Mononuclear cell (primary cell): ENCODE measurements at regions not wholly inside any gene's neighbourhood (a gene's known extent, or its start where the extent isn't known, plus 50 kb on each side); places are given as distances from the start of the nearest gene placed in this dataset.

Experiments
- H3K27me3 ChIP-seq: 2 replicates; pipeline ENCODE4 v1.6.0; 2011; ENCODE audit warnings: low read length, control low read depth; ENCODE audit not compliant: insufficient read depth
- H3K4me1 ChIP-seq: 2 replicates; pipeline ENCODE4 v1.5.1; 2011; ENCODE audit warnings: mild to moderate bottlenecking, low read length, control low read depth; ENCODE audit not compliant: insufficient read depth
- H3K4me3 ChIP-seq: 2 replicates; pipeline ENCODE4 v1.5.1; 2011; ENCODE audit warnings: mild to moderate bottlenecking, low read length, moderate library complexity
- H3K9me3 ChIP-seq: 2 replicates; pipeline ENCODE4 v1.5.1; 2011; ENCODE audit warnings: low read depth, mild to moderate bottlenecking, control low read depth, low read length

DNA sequence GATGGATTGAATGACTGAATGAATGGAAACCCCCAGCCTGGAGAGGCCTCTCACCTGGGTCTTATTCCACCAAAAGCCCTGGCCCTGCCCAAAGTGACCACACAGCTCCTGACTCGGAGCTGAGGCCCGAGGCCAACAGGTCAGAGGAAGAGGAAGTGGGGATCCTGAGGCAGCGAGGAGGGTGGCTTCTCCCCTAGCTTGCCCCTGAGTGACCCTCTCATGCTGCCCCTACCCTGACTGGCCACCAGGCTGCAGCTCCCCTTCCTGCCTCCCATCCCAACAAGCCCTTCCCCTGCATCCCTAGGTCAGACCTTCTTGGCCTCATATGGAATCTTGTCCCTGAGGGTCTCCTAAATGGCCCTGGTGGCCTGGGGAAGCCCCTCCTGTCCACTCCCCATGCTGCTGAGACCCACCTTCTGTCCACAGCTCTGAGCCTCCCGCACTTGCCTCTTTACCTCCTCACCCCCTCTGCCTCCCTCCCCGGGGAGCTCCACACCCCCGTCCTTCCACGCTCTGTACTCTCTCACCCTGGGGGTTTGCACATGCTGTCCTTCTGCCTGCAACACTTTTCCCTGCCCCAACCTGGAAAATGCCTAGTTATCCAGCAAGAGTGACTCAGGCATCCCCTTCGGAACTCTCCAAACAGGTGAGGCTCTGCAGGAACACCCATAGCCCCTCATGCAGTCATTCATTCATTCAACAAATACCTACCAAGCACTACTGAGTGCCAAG, 134.8 kb upstream of the HDAC4 start:
- Histone ChIP-seq H3K9me3 (no peaks in the 10 kb centered on the region), H3K4me1 (no peaks in the 10 kb centered on the region), H3K4me3 (no peak overlapping the region), H3K27me3 (no peaks in the 10 kb centered on the region)

- H3K9me3 ChIP-seq: no peaks in the 10 kb centered on the region
- no peak overlapping the region for H3K4me3 ChIP-seq
- H3K27me3 ChIP-seq: no peaks in the 10 kb centered on the region
- no peaks in the 10 kb centered on the region for H3K4me1 ChIP-seq
Observed at GRCh38 chr2:239534581-239535412, 134.0 kb upstream of the HDAC4 start.

GRCh38 chr2:239533569-239534316, 132.9 kb upstream of the HDAC4 start:
- H3K4me1 ChIP-seq: no peaks in the 10 kb centered on the region
- no peaks in the 10 kb centered on the region for H3K27me3 ChIP-seq
- no peaks in the 10 kb centered on the region for H3K9me3 ChIP-seq
- H3K4me3 ChIP-seq: no peak overlapping the region

DNA sequence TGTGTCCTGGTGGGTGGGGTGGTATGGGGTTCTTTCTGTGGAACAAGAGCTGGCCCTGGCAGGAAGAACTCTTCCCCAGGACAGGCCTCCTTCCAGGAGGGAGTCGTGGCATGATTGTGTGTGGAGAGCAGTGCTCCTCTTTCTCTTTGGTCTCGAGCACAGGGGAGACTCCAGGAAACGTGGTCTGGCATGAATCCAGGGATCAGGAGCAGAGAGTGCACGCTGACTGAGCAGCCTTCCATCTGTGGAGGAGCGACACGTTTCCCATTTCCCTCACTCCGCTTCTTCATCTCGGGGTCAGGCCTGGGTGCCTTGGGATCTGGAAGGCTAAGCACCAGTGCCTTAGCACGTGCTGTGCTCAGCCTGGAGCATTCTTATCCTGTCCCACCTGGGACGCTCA, 132.0 kb upstream of the HDAC4 start:
- Histone ChIP-seq H3K27me3 (no peaks in the 10 kb centered on the region), H3K9me3 (no peaks in the 10 kb centered on the region), H3K4me3 (no peak overlapping the region), H3K4me1 (no peaks in the 10 kb centered on the region)

DNA sequence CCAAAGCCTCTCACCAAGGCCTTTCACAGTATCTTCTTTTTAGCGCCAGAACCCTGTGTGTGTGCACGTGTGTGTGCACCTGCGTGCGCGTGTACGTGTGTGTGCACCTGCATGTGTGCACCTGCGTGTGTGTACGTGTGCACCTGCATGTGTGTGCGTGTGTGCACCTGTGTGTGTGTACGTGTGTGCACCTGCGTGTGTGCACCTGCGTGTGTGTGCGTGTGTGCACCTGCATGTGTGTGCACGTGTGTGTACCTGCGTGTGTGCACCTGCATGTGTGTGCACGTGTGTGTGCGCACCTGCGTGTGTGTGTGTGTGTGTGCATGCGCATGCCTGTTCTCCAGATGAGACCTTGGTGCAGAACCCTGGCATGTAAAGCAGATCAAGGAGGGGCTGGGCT, 131.4 kb upstream of the HDAC4 start:
- no peaks in the 10 kb centered on the region for H3K4me1 ChIP-seq
- no peaks in the 10 kb centered on the region for H3K27me3 ChIP-seq
- no peak overlapping the region for H3K4me3 ChIP-seq
- H3K9me3 ChIP-seq: no peaks in the 10 kb centered on the region

DNA sequence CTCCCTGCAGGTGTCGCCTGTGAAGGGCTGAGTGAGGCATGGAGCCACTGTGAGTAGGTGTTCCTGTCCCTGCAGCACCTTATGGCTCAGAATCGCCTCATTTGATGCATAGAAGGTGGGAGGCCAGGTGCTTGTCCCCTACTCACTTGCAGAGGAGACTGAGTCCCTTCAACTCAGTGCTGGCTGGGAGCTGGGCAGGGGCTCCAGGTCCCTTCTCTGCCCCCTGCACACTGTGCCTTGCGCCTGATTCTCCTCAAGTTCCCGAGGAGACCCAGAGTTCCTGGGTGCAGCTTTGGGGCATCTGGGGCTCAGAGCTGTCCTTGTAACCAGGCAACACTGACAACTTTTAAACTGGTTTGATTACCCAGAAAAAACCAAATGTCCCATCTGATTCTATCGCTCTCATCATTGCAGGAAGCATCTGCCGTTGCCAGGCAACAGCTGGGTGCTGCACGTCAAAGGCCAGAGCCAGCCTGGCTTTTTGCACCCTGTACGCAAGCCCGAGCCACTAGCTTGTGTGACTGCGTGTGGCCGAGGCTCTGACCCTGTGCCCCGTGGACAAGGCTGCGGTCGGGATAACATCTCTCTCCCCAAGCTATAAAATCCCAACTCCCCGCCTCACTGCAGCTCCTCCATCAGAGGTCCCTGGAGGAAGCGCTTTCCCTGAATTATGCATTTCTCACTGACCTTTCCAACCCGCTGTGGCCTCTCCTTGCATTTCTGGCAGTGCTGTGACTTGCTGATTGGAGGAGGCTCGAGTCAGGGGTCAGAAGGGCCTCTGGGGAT, 130.8 kb upstream of the HDAC4 start:
- H3K27me3 ChIP-seq: no peaks in the 10 kb centered on the region
- H3K9me3 ChIP-seq: no peaks in the 10 kb centered on the region
- H3K4me1 ChIP-seq: no peaks in the 10 kb centered on the region
- no peak overlapping the region for H3K4me3 ChIP-seq

GRCh38 chr2:239530749-239531316, 130.0 kb upstream of the HDAC4 start:
- Histone ChIP-seq H3K27me3 (no peaks in the 10 kb centered on the region), H3K9me3 (no peaks in the 10 kb centered on the region), H3K4me1 (no peaks in the 10 kb centered on the region), H3K4me3 (no peak overlapping the region)

- Histone ChIP-seq H3K4me3 (no peak overlapping the region), H3K4me1 (no peaks in the 10 kb centered on the region), H3K27me3 (no peaks in the 10 kb centered on the region), H3K9me3 (no peaks in the 10 kb centered on the region)
Observed at GRCh38 chr2:239529313-239530015, 128.6 kb upstream of the HDAC4 start.

DNA sequence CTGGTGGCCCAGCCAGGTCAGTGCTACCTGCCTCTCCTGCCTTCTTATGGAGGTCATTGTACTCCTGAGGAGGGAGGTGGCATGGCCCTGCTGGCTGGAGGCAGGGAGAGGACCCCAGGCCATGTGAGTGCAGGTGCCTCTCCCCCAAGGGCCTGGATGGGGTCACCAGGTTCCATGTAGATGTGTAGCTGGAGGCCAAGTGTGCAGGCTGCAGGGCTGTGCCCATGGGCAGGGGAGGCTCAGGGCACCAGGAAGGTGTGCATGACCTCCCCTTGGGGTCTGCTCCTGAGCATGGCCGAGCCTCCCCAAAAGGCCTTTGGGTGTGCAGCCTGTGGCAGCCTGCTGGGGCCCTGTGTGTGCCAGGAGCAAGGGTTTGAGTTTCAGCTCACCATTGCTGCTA, 128.1 kb upstream of the HDAC4 start:
- Histone ChIP-seq H3K27me3 (no peaks in the 10 kb centered on the region), H3K9me3 (no peaks in the 10 kb centered on the region), H3K4me3 (no peak overlapping the region), H3K4me1 (no peaks in the 10 kb centered on the region)

DNA sequence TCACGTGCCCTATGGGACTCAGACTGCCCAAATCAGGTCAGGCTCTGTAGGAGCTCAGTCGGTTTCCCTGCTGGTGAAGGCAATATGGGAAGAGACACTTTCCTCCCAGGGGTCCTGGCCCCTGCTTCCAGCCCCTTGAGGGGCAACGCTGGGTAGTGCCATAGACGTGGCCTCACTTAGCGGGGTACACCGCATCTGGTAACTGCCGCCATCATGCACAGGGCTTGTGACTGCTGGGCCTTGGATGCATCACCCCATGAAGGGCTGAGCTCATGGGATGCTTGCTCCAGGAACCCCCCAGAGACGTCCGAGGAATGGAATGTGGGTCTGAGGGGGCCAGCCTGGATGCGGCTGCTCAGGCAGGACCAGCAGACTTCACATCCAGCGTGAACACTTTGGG, 127.3 kb upstream of the HDAC4 start:
- no peaks in the 10 kb centered on the region for H3K9me3 ChIP-seq
- H3K4me3 ChIP-seq: no peak overlapping the region
- H3K4me1 ChIP-seq: no peaks in the 10 kb centered on the region
- no peaks in the 10 kb centered on the region for H3K27me3 ChIP-seq

- Histone ChIP-seq H3K4me1 (no peaks in the 10 kb centered on the region), H3K9me3 (no peaks in the 10 kb centered on the region), H3K4me3 (no peak overlapping the region), H3K27me3 (no peaks in the 10 kb centered on the region)
Observed at GRCh38 chr2:239526666-239527415, 126.0 kb upstream of the HDAC4 start.

- Histone ChIP-seq H3K9me3 (no peaks in the 10 kb centered on the region), H3K27me3 (no peaks in the 10 kb centered on the region), H3K4me1 (no peaks in the 10 kb centered on the region), H3K4me3 (no peak overlapping the region)
Observed at GRCh38 chr2:239526038-239526437, 125.2 kb upstream of the HDAC4 start.

DNA sequence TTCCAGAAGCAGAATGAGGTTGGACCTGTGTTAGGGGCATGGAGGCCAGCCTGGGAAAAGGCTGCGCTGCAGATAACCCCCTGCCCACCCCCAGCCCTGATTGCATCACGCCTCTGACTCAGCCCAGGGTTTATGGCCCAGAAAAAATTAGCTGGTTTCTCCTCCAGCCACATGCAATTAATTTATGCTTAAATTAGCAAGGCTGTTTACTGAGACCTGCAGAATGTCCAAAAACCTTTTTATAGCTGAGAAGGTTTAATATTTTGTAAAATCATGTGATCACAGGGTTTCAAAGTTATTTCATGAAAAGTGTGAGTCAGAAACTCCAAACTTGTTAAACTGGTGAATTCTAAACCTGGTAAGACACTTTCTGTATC, 123.1 kb upstream of the HDAC4 start:
- H3K27me3 ChIP-seq: no peaks in the 10 kb centered on the region
- no peaks in the 10 kb centered on the region for H3K4me1 ChIP-seq
- H3K4me3 ChIP-seq: no peak overlapping the region
- H3K9me3 ChIP-seq: no peaks in the 10 kb centered on the region
